GM21367 (cell line): ENCODE measurements at regions not wholly inside any gene's neighbourhood (a gene's known extent, or its start where the extent isn't known, plus 50 kb on each side); places are given as distances from the start of the nearest gene placed in this dataset.

Experiments
- ATAC-seq: cut with Tn5 transposase; IDR thresholded peaks from one replicate; pipeline ENCODE4 v1.9.1; 2021; ENCODE audit not compliant: unreplicated experiment

DNA sequence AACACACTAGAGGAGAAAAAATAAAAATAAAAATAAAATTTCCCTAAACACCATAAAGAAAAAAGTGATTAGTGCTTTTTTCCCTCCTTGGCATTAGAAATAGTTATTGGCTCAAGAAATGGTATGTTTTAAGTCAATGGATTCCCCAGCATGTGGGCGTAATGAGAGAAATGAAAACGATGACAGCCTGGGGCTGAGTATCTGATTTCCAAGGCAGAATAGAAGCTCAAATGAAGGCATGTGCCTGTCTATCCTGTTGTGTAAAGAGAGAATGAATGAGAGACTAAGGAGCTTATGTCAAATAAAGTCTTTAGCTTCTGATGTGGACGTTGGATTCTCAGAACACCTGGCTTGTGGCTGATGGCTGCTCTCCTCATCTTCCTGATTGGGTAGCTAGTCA is 1408.4 kb upstream of the TMEM132C start:
- ATAC-seq, result no peak

- no peak for ATAC-seq
These were observed 1406.8 kb upstream of the TMEM132C start for GRCh38 chr12:126860210-126860609.

DNA sequence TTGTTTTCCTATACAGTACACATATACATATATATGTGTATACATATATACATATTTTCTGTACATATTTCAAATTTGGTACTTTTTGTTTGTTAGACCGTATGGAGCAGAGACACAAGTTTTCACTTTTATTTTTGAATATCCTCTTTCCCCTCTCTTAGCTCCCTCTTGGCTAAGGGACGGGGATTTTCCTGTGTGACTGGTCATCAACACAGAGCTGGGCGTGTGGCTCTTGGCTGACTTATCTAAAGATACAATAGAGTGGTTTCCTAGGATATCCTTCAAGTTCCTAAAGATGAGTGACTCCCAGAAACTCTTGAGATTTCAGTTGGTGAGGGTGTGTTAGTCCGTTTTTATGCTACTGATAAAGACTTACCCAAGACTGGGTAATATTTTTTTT is 1404.5 kb upstream of the TMEM132C start:
- no peak for ATAC-seq

- ATAC-seq, result no peak
These were observed 1397.3 kb upstream of the TMEM132C start for GRCh38 chr12:126869644-126870043.

DNA sequence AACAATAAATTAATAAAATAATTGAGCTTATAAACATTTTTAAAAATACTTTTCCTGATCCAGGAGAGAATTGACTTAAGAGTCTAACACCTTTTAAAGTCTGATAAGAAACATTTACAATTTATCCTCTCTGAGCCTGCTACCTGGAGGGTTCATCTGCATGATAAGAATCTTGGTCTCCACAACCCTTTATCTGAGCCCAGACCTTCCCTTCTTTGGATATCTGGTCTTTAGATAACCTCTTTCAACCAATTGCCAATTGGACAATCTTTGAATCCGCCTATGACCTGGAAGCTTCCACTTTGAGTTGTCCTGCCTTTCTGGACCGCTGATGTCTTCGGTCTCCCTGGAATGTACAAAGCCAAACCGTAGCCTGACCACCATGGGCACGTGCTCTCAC is 1393.3 kb upstream of the TMEM132C start:
- ATAC-seq, result no peak

- peak; percentile 73 for ATAC-seq
These were observed 1392.4 kb upstream of the TMEM132C start for GRCh38 chr12:126874427-126875026.

- no peak for ATAC-seq
These were observed 1387.1 kb upstream of the TMEM132C start for GRCh38 chr12:126879842-126880241.

GRCh38 chr12:126883697-126884096 is 1383.3 kb upstream of the TMEM132C start:
- no peak for ATAC-seq

DNA sequence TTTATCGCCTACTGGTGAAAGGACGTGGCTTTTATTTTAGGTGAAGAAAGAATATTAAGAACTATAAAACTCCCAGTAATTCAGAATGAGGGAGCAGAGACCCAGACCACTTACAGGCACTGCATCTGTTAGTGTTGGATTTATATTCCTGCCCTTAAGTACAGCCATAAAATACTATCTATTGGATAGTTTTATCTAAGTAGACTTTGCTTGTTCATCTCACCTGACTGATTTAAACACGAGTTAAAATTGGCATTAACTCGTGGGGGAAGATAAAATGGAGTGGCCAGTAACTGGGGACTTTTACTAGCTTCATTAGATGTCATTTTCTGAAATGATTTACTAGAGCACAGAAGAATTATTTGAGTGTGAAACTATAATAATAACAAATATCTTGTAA is 1377.5 kb upstream of the TMEM132C start:
- ATAC-seq, result no peak

DNA sequence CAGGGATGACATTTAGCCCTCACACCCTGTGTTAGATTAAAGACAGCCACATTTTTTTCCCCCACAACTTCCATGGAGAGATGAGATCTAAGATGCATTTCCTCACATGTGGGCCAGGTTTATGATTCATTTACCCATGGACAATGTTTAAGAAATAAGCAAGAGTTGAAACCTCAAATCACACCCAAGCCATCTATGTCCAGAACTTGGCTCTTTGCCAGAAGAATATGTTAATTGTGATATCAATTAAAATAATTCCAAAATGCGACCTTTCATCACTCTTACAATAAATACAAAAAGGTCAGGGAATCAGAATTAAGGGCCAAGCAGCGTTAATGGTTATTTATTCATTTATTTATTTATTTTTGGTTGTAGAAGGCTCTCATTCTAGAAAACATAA is 1376.9 kb upstream of the TMEM132C start:
- no peak for ATAC-seq

- ATAC-seq, result no peak
These were observed 1375.2 kb upstream of the TMEM132C start for GRCh38 chr12:126891789-126892188.

GRCh38 chr12:126895951-126896913 is 1370.7 kb upstream of the TMEM132C start:
- no peak for ATAC-seq

GRCh38 chr12:126897102-126897501 is 1369.9 kb upstream of the TMEM132C start:
- no peak for ATAC-seq

- ATAC-seq, result no peak
These were observed 1369.2 kb upstream of the TMEM132C start for GRCh38 chr12:126897778-126898177.

GRCh38 chr12:126898562-126898961 is 1368.4 kb upstream of the TMEM132C start:
- no peak for ATAC-seq

GRCh38 chr12:126899926-126900792 is 1366.8 kb upstream of the TMEM132C start:
- no peak for ATAC-seq

- ATAC-seq, result no peak
These were observed 1363.7 kb upstream of the TMEM132C start for GRCh38 chr12:126903027-126903876.

- no peak for ATAC-seq
These were observed 1361.2 kb upstream of the TMEM132C start for GRCh38 chr12:126905752-126906151.

DNA sequence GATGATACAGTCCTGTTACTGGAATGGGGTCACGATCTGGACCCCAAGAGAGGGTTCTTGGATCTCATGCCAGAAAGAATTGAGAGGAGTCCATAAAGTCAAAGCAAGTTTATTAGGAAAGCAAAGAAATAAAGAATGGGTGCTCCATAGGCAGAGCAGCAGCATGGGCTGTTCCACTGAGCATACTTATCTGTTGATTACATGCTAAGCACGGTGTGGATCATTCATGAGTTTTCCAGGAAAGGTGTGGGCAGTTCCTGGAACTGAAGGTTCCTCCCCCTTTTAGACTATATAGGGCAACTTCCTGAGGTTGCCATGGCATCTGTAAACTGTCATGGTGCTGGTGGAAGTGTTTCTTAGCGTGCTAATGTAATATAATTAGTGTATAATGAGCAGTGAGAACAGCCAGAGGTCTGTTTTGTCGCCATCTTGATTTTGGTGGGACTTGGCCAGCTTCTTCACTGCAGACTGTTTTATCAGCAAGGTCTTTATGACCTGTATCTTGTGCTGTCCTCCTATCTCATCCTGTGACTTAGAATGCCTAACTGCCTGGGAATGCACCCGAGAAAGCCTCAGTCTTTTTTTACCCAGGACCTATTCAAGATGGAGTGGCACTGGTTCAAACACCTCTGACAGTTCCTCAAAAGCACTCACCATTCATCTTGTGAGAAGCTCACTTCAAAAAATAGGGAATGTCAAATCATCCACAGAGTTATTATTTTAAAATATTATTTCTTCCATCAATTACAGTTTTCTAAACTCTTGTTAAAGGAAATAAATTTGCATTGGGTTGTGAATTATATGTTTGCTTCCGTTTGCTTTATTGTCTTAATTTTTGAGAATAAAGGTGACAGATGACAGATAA is 1358.8 kb upstream of the TMEM132C start:
- no peak for ATAC-seq

DNA sequence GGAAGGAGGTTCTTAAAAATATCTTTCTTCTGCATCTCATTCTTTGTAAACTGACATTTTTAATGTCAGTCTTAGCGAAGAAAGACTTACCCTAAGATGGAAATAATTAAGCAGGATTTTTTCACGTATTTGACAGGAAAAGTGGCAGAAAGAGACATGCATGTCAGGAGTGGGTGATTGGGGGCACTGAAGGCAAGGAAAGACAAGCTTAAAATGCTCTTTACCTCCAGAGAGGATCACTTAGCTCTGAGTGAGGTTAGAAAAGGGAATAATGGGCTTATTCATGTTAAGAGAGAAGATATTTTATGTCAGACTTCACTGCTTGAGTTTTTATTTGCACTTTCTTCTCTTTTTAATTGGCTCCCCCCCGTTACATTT is 1358.2 kb upstream of the TMEM132C start:
- no peak for ATAC-seq
